Bone marrow (tissue), 2 donors: ENCODE measurements at regions not wholly inside any gene's neighbourhood (a gene's known extent, or its start where the extent isn't known, plus 50 kb on each side); places are given as distances from the start of the nearest gene placed in this dataset.

Experiments
- DNase-seq, 2 donors: peaks; one replicate each; lab custom pipeline; 2025; lab: John Stamatoyannopoulos, UW

DNA sequence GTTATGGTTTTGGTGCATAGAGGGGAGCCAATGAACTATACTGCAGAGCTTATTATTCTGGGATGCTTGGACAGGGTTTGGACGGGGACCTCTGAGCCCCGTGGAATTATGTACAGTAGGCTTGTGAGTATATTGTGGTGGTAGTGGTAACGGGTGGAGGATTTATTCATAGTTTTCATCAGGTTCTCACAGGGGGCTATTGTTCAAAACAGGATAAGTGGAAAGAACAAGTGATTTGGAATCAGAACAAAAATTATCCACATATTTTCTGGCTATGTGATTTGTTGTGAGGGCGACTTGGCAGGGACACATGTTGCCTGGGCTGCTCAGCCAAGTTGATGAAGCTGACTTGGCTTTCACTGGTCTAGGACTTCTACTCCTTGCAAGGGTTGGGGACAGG is 64.6 kb upstream of the ELOVL5 start:
- DNase-seq: no peak

DNA sequence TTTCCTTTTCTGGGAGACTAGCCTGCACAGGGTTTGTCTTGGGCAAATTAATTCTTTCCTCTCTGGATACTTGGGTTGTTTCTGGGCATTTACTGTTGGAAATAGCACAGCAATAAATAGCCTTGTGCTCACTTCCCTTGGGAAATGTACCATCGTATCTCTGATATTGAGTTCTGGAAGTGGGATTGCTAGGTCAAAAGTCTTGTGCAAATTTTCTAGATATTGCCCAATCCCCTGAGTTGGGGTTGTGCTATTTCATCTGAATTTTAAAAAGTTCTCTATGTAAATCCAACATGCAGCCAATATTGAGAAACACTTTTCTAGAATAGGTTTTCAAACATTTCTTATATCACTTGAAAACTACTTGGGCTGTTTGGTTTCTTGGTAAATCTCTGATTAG is 64.0 kb upstream of the ELOVL5 start:
- DNase-seq: no peak

DNA sequence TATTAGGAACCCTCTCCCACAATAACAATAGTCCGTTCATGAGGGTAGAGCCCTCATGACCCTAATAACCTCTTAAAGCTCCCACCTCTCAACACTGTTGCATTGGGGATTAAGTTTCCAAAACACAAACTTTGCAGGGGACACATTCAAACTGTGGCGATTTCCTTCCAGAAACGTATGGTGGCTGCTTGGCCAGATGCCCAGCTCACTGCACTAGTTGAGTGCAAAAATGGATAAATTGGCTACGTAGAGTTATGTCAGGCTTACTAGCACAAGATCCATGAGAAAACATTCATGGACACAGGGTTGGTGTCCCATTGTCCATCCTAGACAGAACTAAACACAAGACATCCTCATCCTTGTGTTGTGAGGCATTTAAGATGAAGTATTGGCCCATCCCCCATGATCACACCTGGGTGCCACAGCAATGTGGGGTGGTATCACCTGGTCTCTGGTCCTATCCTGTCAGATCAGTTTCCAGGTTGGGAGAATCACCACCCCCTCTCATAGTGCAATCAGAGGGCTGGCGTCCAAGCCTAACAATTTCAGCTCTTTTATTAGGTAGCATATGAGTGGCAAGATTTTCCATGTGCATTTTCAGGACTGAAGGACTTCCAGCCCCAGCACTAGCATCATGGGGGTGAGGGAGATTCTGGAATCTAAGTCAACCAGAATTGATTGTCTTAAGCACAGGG is 63.4 kb upstream of the ELOVL5 start:
- no peak for DNase-seq

DNA sequence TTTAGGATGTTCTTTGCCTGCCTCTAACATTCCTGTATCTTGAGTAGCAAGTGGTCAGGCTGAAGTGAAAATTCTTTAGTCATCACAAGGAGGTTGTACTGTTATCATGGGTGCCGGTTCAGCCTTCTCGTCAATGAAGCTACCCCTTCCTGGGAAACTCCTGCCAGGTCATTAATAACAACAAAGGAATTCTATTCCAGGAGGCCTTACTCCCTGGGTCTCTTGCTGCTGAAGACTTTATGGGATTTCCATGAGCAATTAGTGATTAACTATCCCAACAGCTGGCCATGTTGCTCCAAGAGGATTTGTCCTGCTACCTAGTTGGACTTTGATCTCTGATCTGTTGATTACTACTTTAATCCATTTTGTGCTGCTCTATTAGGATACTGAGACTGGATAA is 62.7 kb upstream of the ELOVL5 start:
- no peak for DNase-seq

DNA sequence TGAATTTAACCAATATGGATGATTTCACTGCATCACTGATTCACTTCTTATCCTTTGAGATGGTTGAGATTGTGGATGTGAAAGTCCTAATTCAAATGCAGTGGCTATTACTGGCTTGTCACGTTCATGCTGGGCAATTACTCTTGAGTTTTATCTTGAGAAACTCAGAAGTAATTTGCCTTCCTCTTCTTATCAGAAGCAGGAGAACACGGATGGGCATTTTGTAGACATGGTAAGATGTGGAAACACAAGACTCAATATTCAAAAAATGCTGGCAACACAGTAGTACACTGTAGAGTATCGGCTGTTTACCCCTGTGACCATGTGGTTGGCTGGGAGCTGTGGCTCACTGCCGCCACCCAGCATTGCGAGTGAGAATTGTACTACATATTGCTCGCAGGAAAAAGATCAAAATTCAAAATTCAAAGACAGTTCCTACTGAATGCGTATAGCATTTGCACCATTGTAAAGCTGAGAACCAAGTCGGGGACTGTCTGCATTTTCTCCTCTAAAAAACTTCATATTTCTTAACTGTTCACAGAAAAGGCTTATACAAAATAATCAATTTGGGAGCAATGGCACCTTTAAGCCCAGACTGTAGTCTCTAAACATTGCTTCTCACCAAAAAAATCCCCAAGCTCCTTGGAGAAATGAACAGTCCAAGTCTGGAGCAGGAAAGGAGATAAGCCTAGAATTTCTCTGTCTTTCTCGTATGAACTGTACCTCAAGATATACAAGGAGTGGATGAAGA is 61.9 kb upstream of the ELOVL5 start:
- DNase-seq: no peak

DNA sequence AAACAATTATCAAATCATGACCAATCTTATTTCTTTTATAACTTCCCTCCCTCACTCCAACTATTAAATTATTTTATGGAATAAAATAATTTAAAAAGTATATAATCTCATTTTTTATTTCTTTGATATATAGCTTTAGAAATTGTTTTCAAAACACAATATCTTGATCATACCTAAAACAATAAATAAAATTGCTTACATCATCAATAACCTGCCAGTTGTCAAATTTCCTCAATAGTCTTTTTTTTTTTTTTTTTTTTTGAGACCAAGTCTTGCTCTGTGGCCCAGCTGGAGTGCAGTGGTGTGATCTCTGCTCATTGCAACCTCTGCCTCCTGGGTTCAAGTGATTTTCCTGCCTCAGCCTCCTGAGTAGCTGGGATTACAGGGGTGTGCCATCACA is 60.1 kb upstream of the ELOVL5 start:
- DNase-seq: no peak

DNA sequence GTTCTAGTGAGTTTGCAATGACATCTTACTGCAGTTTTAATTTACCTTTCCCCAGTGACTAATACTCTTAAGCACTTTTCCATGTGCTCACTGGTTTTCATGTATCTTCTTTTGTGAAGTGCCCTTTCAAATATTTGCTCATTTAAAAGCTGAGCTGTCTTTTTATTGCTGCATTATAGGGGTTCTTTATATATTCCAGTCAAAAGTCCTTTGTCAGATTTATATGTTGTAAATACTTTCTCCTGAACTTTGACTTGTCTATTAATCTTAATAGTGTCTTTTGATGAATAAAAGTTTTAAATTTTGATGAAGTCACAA is 50.2 kb upstream of the ELOVL5 start:
- no peak for DNase-seq

DNA sequence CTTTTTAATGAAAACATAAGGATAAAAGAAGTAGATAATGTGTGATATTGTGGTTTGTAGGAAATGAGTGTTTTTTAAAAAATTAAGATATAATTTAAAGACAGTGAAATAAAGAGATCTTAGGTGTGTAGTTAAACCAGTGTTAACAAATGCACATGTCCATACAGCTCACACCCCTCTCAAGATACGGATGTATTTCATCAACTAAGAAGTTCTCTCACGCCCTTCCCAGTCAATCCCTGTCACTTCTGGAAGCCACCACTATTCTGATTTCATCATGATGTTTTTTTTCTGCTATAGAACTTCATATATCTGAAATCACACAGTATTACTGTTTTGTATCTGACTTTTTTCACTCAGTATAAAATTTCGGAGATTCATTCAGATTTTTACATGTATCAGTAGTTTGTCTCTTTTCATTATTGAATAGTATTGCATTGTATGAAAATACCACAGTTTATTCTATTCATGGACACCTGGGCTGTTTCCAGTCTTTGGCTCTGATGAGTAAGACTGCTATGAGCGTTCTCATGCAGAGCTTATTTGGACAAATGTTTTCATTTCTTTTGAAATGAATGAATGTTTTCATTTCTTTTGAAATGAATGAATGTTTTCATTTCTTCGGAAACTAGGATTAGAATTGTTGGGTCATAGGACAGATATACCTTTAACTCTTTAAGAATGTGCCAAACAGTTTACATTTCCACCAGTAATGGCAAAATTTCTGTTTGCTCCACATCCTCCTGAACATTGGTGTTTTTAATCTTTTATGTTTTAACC is 49.7 kb upstream of the ELOVL5 start:
- no peak for DNase-seq
